ENCODE measurements at regions not wholly inside any gene's neighbourhood (a gene's known extent, or its start where the extent isn't known, plus 50 kb on each side); places are given as distances from the start of the nearest gene placed in this dataset.
"Not testable (repeated sequence)": the region's sequence is repeated elsewhere in the genome, so short reads cannot be mapped to it uniquely, and the experiment has no call there.

GRCh38 chr16:16508344-16508743, 129.4 kb downstream of the NPIPA7 start:
- H3K27ac ChIP-seq (ENCODE audit: low read depth in 2 of 2, low read length in 2 of 2); H3K4me1 ChIP-seq (ENCODE audit: control insufficient read depth in 2 of 2, insufficient read depth in 2 of 2, low read length in 2 of 2); H3K36me3 ChIP-seq (ENCODE audit: control insufficient read depth in 2 of 2, insufficient read depth in 2 of 2, low read length in 2 of 2); H3K9me3 ChIP-seq (ENCODE audit: control insufficient read depth in 2 of 2, low read length in 2 of 2); H3K4me3 ChIP-seq (ENCODE audit: low read length in 2 of 2); H3K9ac ChIP-seq (ENCODE audit: low read depth in 1 of 2, low read length in 2 of 2); H3K27me3 ChIP-seq (ENCODE audit: control insufficient read depth in 2 of 2, insufficient read depth in 2 of 2, low read length in 2 of 2): not testable (repeated sequence)

DNA sequence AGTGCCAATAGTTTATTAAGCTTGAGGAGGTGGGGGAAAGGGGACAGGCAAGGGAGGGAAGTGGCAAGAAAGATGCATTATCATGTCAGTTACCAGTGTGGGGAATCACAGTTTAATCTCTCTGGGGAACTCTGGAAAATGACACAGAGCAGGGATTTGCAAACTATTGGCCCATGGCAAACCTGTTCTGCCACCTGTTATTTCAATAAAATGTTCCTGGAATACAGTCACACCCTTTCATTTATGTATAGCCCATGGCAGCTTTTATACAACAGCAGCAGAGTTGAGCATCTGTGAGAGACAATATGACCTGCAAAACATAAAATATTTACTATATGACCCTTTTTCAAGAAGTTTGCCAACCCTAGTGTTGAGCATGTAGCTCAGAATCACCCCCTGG, 140.5 kb downstream of the NPIPA7 start:
- not testable (repeated sequence) for H3K27me3 ChIP-seq (ENCODE audit: control insufficient read depth in 2 of 2, insufficient read depth in 2 of 2, low read length in 2 of 2); H3K4me1 ChIP-seq (ENCODE audit: control insufficient read depth in 2 of 2, insufficient read depth in 2 of 2, low read length in 2 of 2); H3K27ac ChIP-seq (ENCODE audit: low read depth in 2 of 2, low read length in 2 of 2); H3K9me3 ChIP-seq (ENCODE audit: control insufficient read depth in 2 of 2, low read length in 2 of 2); H3K9ac ChIP-seq (ENCODE audit: low read depth in 1 of 2, low read length in 2 of 2); H3K36me3 ChIP-seq (ENCODE audit: control insufficient read depth in 2 of 2, insufficient read depth in 2 of 2, low read length in 2 of 2); H3K4me3 ChIP-seq (ENCODE audit: low read length in 2 of 2)

- not testable (repeated sequence) for H3K9me3 ChIP-seq (ENCODE audit: control insufficient read depth in 2 of 2, low read length in 2 of 2); H3K27me3 ChIP-seq (ENCODE audit: control insufficient read depth in 2 of 2, insufficient read depth in 2 of 2, low read length in 2 of 2); H3K4me3 ChIP-seq (ENCODE audit: low read length in 2 of 2); H3K27ac ChIP-seq (ENCODE audit: low read depth in 2 of 2, low read length in 2 of 2); H3K4me1 ChIP-seq (ENCODE audit: control insufficient read depth in 2 of 2, insufficient read depth in 2 of 2, low read length in 2 of 2); H3K9ac ChIP-seq (ENCODE audit: low read depth in 1 of 2, low read length in 2 of 2); H3K36me3 ChIP-seq (ENCODE audit: control insufficient read depth in 2 of 2, insufficient read depth in 2 of 2, low read length in 2 of 2)
These were observed 142.5 kb downstream of the NPIPA7 start for GRCh38 chr16:16521239-16522002.

DNA sequence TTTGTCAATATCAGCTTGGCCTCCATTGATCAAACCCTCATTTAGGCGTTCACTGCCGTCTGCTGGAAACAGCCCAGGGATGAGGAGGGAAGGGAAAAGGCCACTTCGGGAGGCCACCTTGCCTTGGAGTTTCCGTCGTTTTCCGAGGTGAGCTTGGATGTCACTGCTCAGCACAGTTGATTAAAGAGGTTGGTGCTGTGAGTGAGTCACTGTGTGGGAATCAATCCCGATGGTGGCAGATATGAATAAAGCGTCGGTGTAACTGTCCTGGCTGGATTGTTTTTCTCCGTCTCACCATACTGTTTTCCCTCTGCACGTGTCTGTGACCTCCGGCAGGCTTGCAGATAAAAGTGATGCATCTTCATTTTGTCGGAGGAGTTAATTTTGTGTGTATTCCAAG, 148.1 kb downstream of the NPIPA7 start:
- not testable (repeated sequence) for H3K27ac ChIP-seq (ENCODE audit: low read depth in 2 of 2, low read length in 2 of 2); H3K27me3 ChIP-seq (ENCODE audit: control insufficient read depth in 2 of 2, insufficient read depth in 2 of 2, low read length in 2 of 2); H3K4me3 ChIP-seq (ENCODE audit: low read length in 2 of 2); H3K9ac ChIP-seq (ENCODE audit: low read depth in 1 of 2, low read length in 2 of 2); H3K9me3 ChIP-seq (ENCODE audit: control insufficient read depth in 2 of 2, low read length in 2 of 2); H3K36me3 ChIP-seq (ENCODE audit: control insufficient read depth in 2 of 2, insufficient read depth in 2 of 2, low read length in 2 of 2); H3K4me1 ChIP-seq (ENCODE audit: control insufficient read depth in 2 of 2, insufficient read depth in 2 of 2, low read length in 2 of 2)

GRCh38 chr16:16530744-16531143, 151.8 kb downstream of the NPIPA7 start:
- not testable (repeated sequence) for H3K9me3 ChIP-seq (ENCODE audit: control insufficient read depth in 2 of 2, low read length in 2 of 2); H3K36me3 ChIP-seq (ENCODE audit: control insufficient read depth in 2 of 2, insufficient read depth in 2 of 2, low read length in 2 of 2); H3K4me1 ChIP-seq (ENCODE audit: control insufficient read depth in 2 of 2, insufficient read depth in 2 of 2, low read length in 2 of 2); H3K4me3 ChIP-seq (ENCODE audit: low read length in 2 of 2); H3K27me3 ChIP-seq (ENCODE audit: control insufficient read depth in 2 of 2, insufficient read depth in 2 of 2, low read length in 2 of 2); H3K27ac ChIP-seq (ENCODE audit: low read depth in 2 of 2, low read length in 2 of 2); H3K9ac ChIP-seq (ENCODE audit: low read depth in 1 of 2, low read length in 2 of 2)

DNA sequence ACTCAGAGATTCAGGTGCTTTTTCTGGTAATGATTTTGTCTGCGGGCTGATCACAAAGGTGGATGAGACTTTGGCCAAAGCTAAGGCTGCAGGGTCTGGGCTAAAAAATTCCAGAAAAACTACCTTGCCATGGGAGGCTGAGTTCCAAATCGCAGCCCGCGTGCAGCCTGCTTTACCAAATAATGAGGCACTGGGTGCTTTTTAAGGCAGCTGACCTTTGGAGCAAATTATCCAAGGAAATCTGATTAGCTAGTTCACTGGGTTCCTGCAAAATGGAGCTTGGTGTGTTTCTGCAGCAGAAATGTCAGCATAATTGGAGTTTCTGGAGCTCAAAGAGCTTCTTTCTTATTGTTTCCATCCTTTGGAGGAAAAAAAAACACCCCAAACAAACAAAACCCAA, 156.6 kb downstream of the NPIPA7 start:
- H3K27me3 ChIP-seq (ENCODE audit: control insufficient read depth in 2 of 2, insufficient read depth in 2 of 2, low read length in 2 of 2); H3K9me3 ChIP-seq (ENCODE audit: control insufficient read depth in 2 of 2, low read length in 2 of 2); H3K4me1 ChIP-seq (ENCODE audit: control insufficient read depth in 2 of 2, insufficient read depth in 2 of 2, low read length in 2 of 2): not testable (repeated sequence)

GRCh38 chr16:16536151-16536550, 157.2 kb downstream of the NPIPA7 start:
- H3K27ac ChIP-seq (ENCODE audit: low read depth in 2 of 2, low read length in 2 of 2); H3K9me3 ChIP-seq (ENCODE audit: control insufficient read depth in 2 of 2, low read length in 2 of 2); H3K27me3 ChIP-seq (ENCODE audit: control insufficient read depth in 2 of 2, insufficient read depth in 2 of 2, low read length in 2 of 2); H3K9ac ChIP-seq (ENCODE audit: low read depth in 1 of 2, low read length in 2 of 2); H3K4me3 ChIP-seq (ENCODE audit: low read length in 2 of 2); H3K36me3 ChIP-seq (ENCODE audit: control insufficient read depth in 2 of 2, insufficient read depth in 2 of 2, low read length in 2 of 2); H3K4me1 ChIP-seq (ENCODE audit: control insufficient read depth in 2 of 2, insufficient read depth in 2 of 2, low read length in 2 of 2): not testable (repeated sequence)

More for the DNA sequence above, 156.6 kb downstream of the NPIPA7 start:
- H3K27ac ChIP-seq (ENCODE audit: low read depth in 2 of 2, low read length in 2 of 2); H3K9ac ChIP-seq (ENCODE audit: low read depth in 1 of 2, low read length in 2 of 2); H3K4me3 ChIP-seq (ENCODE audit: low read length in 2 of 2); H3K36me3 ChIP-seq (ENCODE audit: control insufficient read depth in 2 of 2, insufficient read depth in 2 of 2, low read length in 2 of 2): not testable (repeated sequence)

- not testable (repeated sequence) for H3K4me1 ChIP-seq (ENCODE audit: control insufficient read depth in 2 of 2, insufficient read depth in 2 of 2, low read length in 2 of 2); H3K27me3 ChIP-seq (ENCODE audit: control insufficient read depth in 2 of 2, insufficient read depth in 2 of 2, low read length in 2 of 2); H3K36me3 ChIP-seq (ENCODE audit: control insufficient read depth in 2 of 2, insufficient read depth in 2 of 2, low read length in 2 of 2); H3K4me3 ChIP-seq (ENCODE audit: low read length in 2 of 2); H3K27ac ChIP-seq (ENCODE audit: low read depth in 2 of 2, low read length in 2 of 2); H3K9me3 ChIP-seq (ENCODE audit: control insufficient read depth in 2 of 2, low read length in 2 of 2); H3K9ac ChIP-seq (ENCODE audit: low read depth in 1 of 2, low read length in 2 of 2)
These were observed 170.8 kb downstream of the NPIPA7 start for GRCh38 chr16:16549710-16550109.

DNA sequence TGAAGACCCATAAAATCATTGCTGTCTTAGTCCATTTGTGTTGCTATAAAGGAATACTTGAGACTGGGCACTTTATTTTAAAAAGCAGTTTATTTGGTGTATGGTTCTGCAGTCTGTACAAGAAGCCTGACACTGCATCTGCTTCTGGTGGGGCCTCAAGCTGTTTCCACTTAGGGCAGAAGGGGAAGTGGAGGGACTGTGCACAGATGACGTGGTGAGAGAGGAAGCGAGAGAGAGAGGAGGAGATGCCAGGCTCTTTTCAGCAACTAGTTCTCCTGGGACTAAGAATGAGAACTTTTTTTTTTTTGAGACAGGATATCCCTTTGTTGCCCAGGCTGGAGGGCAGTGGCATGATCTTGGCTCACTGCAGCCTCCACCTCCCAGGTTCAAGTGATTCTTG, 171.9 kb downstream of the NPIPA7 start:
- not testable (repeated sequence) for H3K27me3 ChIP-seq (ENCODE audit: control insufficient read depth in 2 of 2, insufficient read depth in 2 of 2, low read length in 2 of 2); H3K4me1 ChIP-seq (ENCODE audit: control insufficient read depth in 2 of 2, insufficient read depth in 2 of 2, low read length in 2 of 2); H3K9me3 ChIP-seq (ENCODE audit: control insufficient read depth in 2 of 2, low read length in 2 of 2); H3K36me3 ChIP-seq (ENCODE audit: control insufficient read depth in 2 of 2, insufficient read depth in 2 of 2, low read length in 2 of 2); H3K9ac ChIP-seq (ENCODE audit: low read depth in 1 of 2, low read length in 2 of 2); H3K4me3 ChIP-seq (ENCODE audit: low read length in 2 of 2); H3K27ac ChIP-seq (ENCODE audit: low read depth in 2 of 2, low read length in 2 of 2)

- H3K27me3 ChIP-seq (ENCODE audit: control insufficient read depth in 2 of 2, insufficient read depth in 2 of 2, low read length in 2 of 2); H3K4me3 ChIP-seq (ENCODE audit: low read length in 2 of 2); H3K27ac ChIP-seq (ENCODE audit: low read depth in 2 of 2, low read length in 2 of 2); H3K4me1 ChIP-seq (ENCODE audit: control insufficient read depth in 2 of 2, insufficient read depth in 2 of 2, low read length in 2 of 2); H3K9me3 ChIP-seq (ENCODE audit: control insufficient read depth in 2 of 2, low read length in 2 of 2); H3K36me3 ChIP-seq (ENCODE audit: control insufficient read depth in 2 of 2, insufficient read depth in 2 of 2, low read length in 2 of 2); H3K9ac ChIP-seq (ENCODE audit: low read depth in 1 of 2, low read length in 2 of 2): not testable (repeated sequence)
These were observed 173.9 kb downstream of the NPIPA7 start for GRCh38 chr16:16552819-16553340.
